Ascending aorta (tissue), 2 donors: ENCODE measurements at regions not wholly inside any gene's neighbourhood (a gene's known extent, or its start where the extent isn't known, plus 50 kb on each side); places are given as distances from the start of the nearest gene placed in this dataset.

Experiments used
- DNase-seq, 2 donors: peaks; one replicate each; pipeline ENCODE4 v3.0.0-alpha.2; 2019; ENCODE audit warnings: low spot score in 2 of 2
- H3K27ac ChIP-seq, 2 donors: fragments of 200-600 bp; sonication (generic); one replicate each; pipeline ENCODE4 v1.5.1; 2016 to 2017; ENCODE audit warnings: mild to moderate bottlenecking in 1 of 2
- H3K27me3 ChIP-seq: fragments of 200-600 bp; sonication (generic); one replicate; pipeline ENCODE4 v1.5.1; 2017
- H3K36me3 ChIP-seq, 2 donors: fragments of 200-600 bp; sonication (generic); one replicate each; pipeline ENCODE4 v1.5.1; 2016
- H3K4me1 ChIP-seq, 2 donors: fragments of 200-600 bp; sonication (generic); one replicate each; pipeline ENCODE4 v1.5.1; 2016 to 2017; ENCODE audit warnings: mild to moderate bottlenecking in 1 of 2
- H3K4me3 ChIP-seq, 2 donors: fragments of 200-600 bp; sonication (generic); one replicate each; pipeline ENCODE4 v1.5.1; 2016 to 2017; ENCODE audit warnings: mild to moderate bottlenecking in 1 of 2
- H3K9me3 ChIP-seq, 2 donors: fragments of 200-600 bp; sonication (generic); one replicate each; pipeline ENCODE4 v1.5.1; 2016
- CTCF ChIP-seq, 3 experiments: fragments of 200-600 bp in 2 of 3; fragments of 450-650 bp in 1 of 3; sonication (generic) in 2 of 3; IDR thresholded peaks; one replicate each; pipeline ENCODE4 v1.5.1; 2016 to 2019; ENCODE audit warnings: antibody characterized with exemption in 3 of 3, mild to moderate bottlenecking in 1 of 3, moderate library complexity in 1 of 3
- intact Hi-C: fragments of 100-400 bp; cut with DNase I; formaldehyde crosslinking; loops from one replicate; pipeline ENCODE4 v1.15.1; 2023

- intact Hi-C loops, result no loop called here
- no peaks in the 10 kb centered on the region for H3K27me3 ChIP-seq
- H3K4me3 ChIP-seq, result no peak overlapping the region
- no peaks in the 10 kb centered on the region for H3K9me3 ChIP-seq
- H3K4me1 ChIP-seq, result no peaks in the 10 kb centered on the region
- no peaks in the 10 kb centered on the region for H3K36me3 ChIP-seq
- H3K27ac ChIP-seq, result no peak overlapping the region
- DNase-seq, result no peak
- TF ChIP-seq CTCF (IDR thresholded peaks at IDR 0.05), result no peak
Measured at GRCh38 chrX:116823677-116824076, 360.9 kb upstream of the CT83 start.

- Histone ChIP-seq H3K36me3 (no peaks in the 10 kb centered on the region), H3K4me1 (no peaks in the 10 kb centered on the region)
- intact Hi-C loops, result no loop called here
Measured at GRCh38 chrX:116806288-116806802, 343.6 kb upstream of the CT83 start.

GRCh38 chrX:116801943-116802342, 339.2 kb upstream of the CT83 start:
- intact Hi-C loops, result no loop called here
- H3K4me1 ChIP-seq, result no peaks in the 10 kb centered on the region
- H3K4me3 ChIP-seq, result no peak overlapping the region
- no peaks in the 10 kb centered on the region for H3K36me3 ChIP-seq
- no peaks in the 10 kb centered on the region for H3K27me3 ChIP-seq
- no peak for TF ChIP-seq CTCF (IDR thresholded peaks at IDR 0.05)
- no peak overlapping the region for H3K27ac ChIP-seq
- no peak for DNase-seq
- no peaks in the 10 kb centered on the region for H3K9me3 ChIP-seq

More at GRCh38 chrX:116806288-116806802, 343.6 kb upstream of the CT83 start:
- H3K27ac ChIP-seq, result no peak overlapping the region
- no peak for TF ChIP-seq CTCF (IDR thresholded peaks at IDR 0.05)
- DNase-seq, result no peak
- H3K4me3 ChIP-seq, result no peak overlapping the region
- H3K27me3 ChIP-seq, result no peaks in the 10 kb centered on the region
- H3K9me3 ChIP-seq, result no peaks in the 10 kb centered on the region

GRCh38 chrX:116781926-116782325, 319.1 kb upstream of the CT83 start:
- Histone ChIP-seq H3K27me3 (no peaks in the 10 kb centered on the region), H3K4me1 (no peaks in the 10 kb centered on the region), H3K9me3 (no peaks in the 10 kb centered on the region), H3K36me3 (no peaks in the 10 kb centered on the region), H3K4me3 (no peak overlapping the region), H3K27ac (no peak overlapping the region)
- intact Hi-C loops, result no loop called here
- TF ChIP-seq CTCF (IDR thresholded peaks at IDR 0.05), result no peak
- no peak for DNase-seq

- intact Hi-C loops, result no loop called here
- Histone ChIP-seq H3K4me1 (no peaks in the 10 kb centered on the region), H3K36me3 (no peaks in the 10 kb centered on the region), H3K4me3 (no peak overlapping the region), H3K27me3 (no peaks in the 10 kb centered on the region), H3K27ac (no peak overlapping the region), H3K9me3 (no peaks in the 10 kb centered on the region)
- no peak for DNase-seq
- no peak for TF ChIP-seq CTCF (IDR thresholded peaks at IDR 0.05)
Measured at GRCh38 chrX:116757491-116757890, 294.7 kb upstream of the CT83 start.

- no peak for DNase-seq
Measured at GRCh38 chrX:116756958-116757357, 294.2 kb upstream of the CT83 start.

More at GRCh38 chrX:116756958-116757357, 294.2 kb upstream of the CT83 start:
- TF ChIP-seq CTCF (IDR thresholded peaks at IDR 0.05), result no peak
- Histone ChIP-seq H3K36me3 (no peaks in the 10 kb centered on the region), H3K27ac (no peak overlapping the region), H3K4me1 (no peaks in the 10 kb centered on the region), H3K9me3 (no peaks in the 10 kb centered on the region), H3K27me3 (no peaks in the 10 kb centered on the region), H3K4me3 (no peak overlapping the region)
- intact Hi-C loops, result no loop called here
